GM23338 (cell line): ENCODE measurements at regions not wholly inside any gene's neighbourhood (a gene's known extent, or its start where the extent isn't known, plus 50 kb on each side); places are given as distances from the start of the nearest gene placed in this dataset.

Experiments used
- ATAC-seq: fragments of 200-7000 bp; cut with Tn5 transposase; 3 replicates; pipeline ENCODE4 v1.9.1; 2020
- DNase-seq: peaks from one replicate; pipeline ENCODE4 v3.0.0-alpha.2; 2015; ENCODE audit warnings: low spot score
- H2AFZ ChIP-seq: fragments of 200-600 bp; sonication (generic); 2 replicates; pipeline ENCODE4 v1.8.0; 2016; ENCODE audit warnings: antibody characterized with exemption, mild to moderate bottlenecking, moderate library complexity
- H3F3A ChIP-seq: fragments of 200-600 bp; sonication (generic); replicated peaks from 2 replicates; pipeline ENCODE4 v1.8.0; 2017; ENCODE audit warnings: antibody characterized with exemption, mixed run types, low read depth
- H3K27ac ChIP-seq: fragments of 200-600 bp; sonication (generic); 2 replicates; pipeline ENCODE4 v1.6.1; 2016; ENCODE audit warnings: low read depth
- H3K27me3 ChIP-seq: fragments of 200-600 bp; sonication (generic); 2 replicates; pipeline ENCODE4 v1.8.0; 2016; ENCODE audit warnings: mild to moderate bottlenecking, mixed run types, moderate library complexity; ENCODE audit not compliant: insufficient read depth
- H3K36me3 ChIP-seq: fragments of 200-600 bp; sonication (generic); 2 replicates; pipeline ENCODE4 v1.8.0; 2016; ENCODE audit warnings: mild to moderate bottlenecking; ENCODE audit not compliant: insufficient read depth
- H3K4me1 ChIP-seq: fragments of 200-600 bp; sonication (generic); 2 replicates; pipeline ENCODE4 v1.8.0; 2016; ENCODE audit warnings: mild to moderate bottlenecking, moderate library complexity; ENCODE audit not compliant: insufficient read depth
- H3K4me2 ChIP-seq: fragments of 200-600 bp; sonication (generic); 2 replicates; pipeline ENCODE4 v1.7.1; 2017; ENCODE audit warnings: mixed run types
- H3K4me3 ChIP-seq: fragments of 200-600 bp; sonication (generic); 2 replicates; pipeline ENCODE4 v1.6.1; 2016; ENCODE audit warnings: mixed run types
- H3K79me2 ChIP-seq: fragments of 200-600 bp; sonication (generic); replicated peaks from 2 replicates; pipeline ENCODE4 v1.8.0; 2017; ENCODE audit warnings: mild to moderate bottlenecking; ENCODE audit not compliant: insufficient read depth
- H3K9me2 ChIP-seq: fragments of 200-600 bp; sonication (generic); 2 replicates; pipeline ENCODE4 v1.8.0; 2017; ENCODE audit not compliant: insufficient read depth
- H4K20me1 ChIP-seq: fragments of 200-600 bp; sonication (generic); replicated peaks from 2 replicates; pipeline ENCODE4 v1.8.0; 2017; ENCODE audit warnings: mild to moderate bottlenecking; ENCODE audit not compliant: insufficient read depth
- H3K27ac Mint-ChIP-seq: 2 replicates; pipeline ENCODE4 v1.8.0; 2020; ENCODE audit warnings: inconsistent platforms, mild to moderate bottlenecking, moderate library complexity, mixed read lengths
- H3K27me3 Mint-ChIP-seq: 3 replicates; pipeline ENCODE4 v1.8.0; 2022; ENCODE audit warnings: low read depth, mild to moderate bottlenecking, moderate library complexity, mixed read lengths, inconsistent platforms; ENCODE audit not compliant: insufficient read depth, poor library complexity
- H3K36me3 Mint-ChIP-seq: 3 replicates; pipeline ENCODE4 v1.8.0; 2021; ENCODE audit warnings: low read depth, mild to moderate bottlenecking, inconsistent platforms, moderate library complexity, mixed read lengths
- H3K4me1 Mint-ChIP-seq: 3 replicates; pipeline ENCODE4 v1.8.0; 2020; ENCODE audit warnings: mild to moderate bottlenecking, inconsistent platforms, mixed read lengths
- H3K4me3 Mint-ChIP-seq: 3 replicates; pipeline ENCODE4 v1.8.0; 2021; ENCODE audit warnings: moderate library complexity, mild to moderate bottlenecking, inconsistent platforms, mixed read lengths
- H3K9me3 Mint-ChIP-seq: 3 replicates; pipeline ENCODE4 v1.8.0; 2020; ENCODE audit warnings: moderate library complexity, mild to moderate bottlenecking, inconsistent platforms, mixed read lengths
- CREB1 ChIP-seq: fragments of 250-450 bp; sonication (Bioruptor Pico); IDR thresholded peaks from 2 replicates; pipeline ENCODE4 v1.5.0; 2020; ENCODE audit warnings: low read depth, mild to moderate bottlenecking, moderate library complexity
- ETS1 ChIP-seq: IDR thresholded peaks from 2 replicates; pipeline ENCODE4 v1.6.1; 2016; ENCODE audit warnings: antibody characterized with exemption
- EZH2 ChIP-seq: fragments of 200-600 bp; sonication (generic); IDR thresholded peaks from one replicate; pipeline ENCODE4 v1.8.0; 2017; ENCODE audit warnings: antibody characterized with exemption, mild to moderate bottlenecking, low read depth; ENCODE audit not compliant: unreplicated experiment
- EZH2phosphoT487 ChIP-seq: fragments of 200-600 bp; sonication (generic); IDR thresholded peaks from one replicate; pipeline ENCODE4 v1.8.1; 2018; ENCODE audit warnings: antibody characterized with exemption; ENCODE audit not compliant: unreplicated experiment
- JUNB ChIP-seq: IDR thresholded peaks from one replicate; pipeline ENCODE4 v1.6.1; 2016; ENCODE audit warnings: antibody characterized with exemption; ENCODE audit not compliant: unreplicated experiment
- NANOG ChIP-seq: IDR thresholded peaks from 2 replicates; pipeline ENCODE4 v1.6.1; 2016; ENCODE audit warnings: antibody characterized with exemption, borderline replicate concordance
- POLR2AphosphoS5 ChIP-seq: IDR thresholded peaks from 2 replicates; pipeline ENCODE4 v1.6.1; 2016; ENCODE audit warnings: antibody characterized with exemption, low read depth
- STAT1 ChIP-seq: IDR thresholded peaks from one replicate; pipeline ENCODE4 v1.6.1; 2016; ENCODE audit warnings: antibody characterized with exemption; ENCODE audit not compliant: unreplicated experiment
- ZNF114 ChIP-seq: fragments of 250-450 bp; sonication (Bioruptor Pico); IDR thresholded peaks from 2 replicates; pipeline ENCODE4 v1.5.0; 2020; ENCODE audit warnings: mild to moderate bottlenecking, moderate library complexity
- ZNF331 ChIP-seq: fragments of 250-450 bp; sonication (Bioruptor Pico); IDR thresholded peaks from 2 replicates; pipeline ENCODE4 v1.5.0; 2020; ENCODE audit warnings: low read depth, mild to moderate bottlenecking, moderate library complexity
- ZNF462 ChIP-seq: fragments of 250-450 bp; sonication (Bioruptor Pico); IDR thresholded peaks from 2 replicates; pipeline ENCODE4 v1.5.0; 2020; ENCODE audit warnings: mild to moderate bottlenecking, moderate library complexity
- TF ChIP-seq, protein P1 (sequence below): IDR thresholded peaks from one replicate; pipeline ENCODE4 v1.6.1; 2018; ENCODE audit warnings: antibody characterized with exemption; ENCODE audit not compliant: unreplicated experiment
- TF ChIP-seq, protein P2 (sequence below), 2 experiments: fragments of 200-600 bp in 1 of 2; sonication (generic) in 1 of 2; conservative IDR thresholded peaks; 2 replicates each; pipeline versions ENCODE4 v1.5.1 to v1.6.1; 2016 to 2017; ENCODE audit warnings: antibody characterized with exemption in 2 of 2, low read depth in 2 of 2, mild to moderate bottlenecking in 2 of 2, moderate library complexity in 1 of 2

DNA sequence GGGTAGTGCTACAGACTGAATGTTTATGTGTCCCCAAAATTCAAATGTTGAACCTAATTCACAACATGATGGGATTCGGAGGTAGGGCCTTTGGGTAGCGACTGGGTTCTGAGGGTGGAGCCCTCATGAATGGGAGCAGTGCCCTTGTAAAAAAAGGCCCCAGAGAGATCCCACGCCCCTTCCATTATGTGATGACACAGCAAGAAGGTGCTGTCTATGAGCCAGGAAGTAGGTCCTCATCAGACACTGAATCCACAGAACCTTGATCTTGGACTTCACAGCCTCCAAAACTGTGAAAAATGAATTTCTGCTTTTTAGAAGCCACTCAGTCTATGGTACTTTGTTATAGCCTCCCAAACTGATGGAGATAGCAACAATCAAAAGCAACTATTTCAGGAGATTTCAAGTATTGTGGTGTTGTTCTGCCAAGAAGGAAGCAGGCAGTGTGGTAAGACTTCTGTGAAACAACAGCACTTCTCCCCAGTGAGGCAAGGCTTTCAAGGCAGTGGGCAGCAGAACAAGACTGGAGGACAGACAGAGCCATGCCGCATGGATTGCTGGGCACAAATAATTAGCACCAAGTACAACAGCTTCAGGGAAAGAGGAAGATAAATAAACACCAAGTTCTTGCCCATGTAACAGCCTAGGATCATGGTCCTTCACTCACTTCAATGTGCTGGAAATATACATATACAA lies 76.1 kb downstream of the OR2K2 start:
- Histone ChIP-seq H3F3A (no peaks in the 10 kb centered on the region), H3K9me2 (0 out of 2 replicates have a peak, but pooled peaks cover 4% of the 10 kb centered on the region), H2AFZ (no peak overlapping the region), H3K4me3 (no peak overlapping the region), H3K36me3 (no peaks in the 10 kb centered on the region), H4K20me1 (no peaks in the 10 kb centered on the region), H3K79me2 (no peaks in the 10 kb centered on the region), H3K4me1 (peaks cover 18% of the 10 kb centered on the region), H3K27ac (no peak overlapping the region), H3K27me3 (no peaks in the 10 kb centered on the region), H3K4me2 (no peak overlapping the region)
- no peak overlapping the region for H3K27ac Mint-ChIP-seq
- H3K36me3 Mint-ChIP-seq: no peaks in the 10 kb centered on the region
- DNase-seq (no peak), ATAC-seq (no peak)
- H3K4me1 Mint-ChIP-seq: peaks cover 23% of the 10 kb centered on the region
- H3K9me3 Mint-ChIP-seq: no peaks in the 10 kb centered on the region
- no peak overlapping the region for H3K4me3 Mint-ChIP-seq
- no peaks in the 10 kb centered on the region for H3K27me3 Mint-ChIP-seq
- TF ChIP-seq NANOG (no peak), EZH2 (no peak), ETS1 (no peak), CREB1 (CRISPR knock-in tag) (no peak), ZNF462 (CRISPR knock-in tag) (no peak), ZNF114 (CRISPR knock-in tag) (no peak), POLR2AphosphoS5 (no peak), EZH2phosphoT487 (no peak), STAT1 (no peak), ZNF331 (CRISPR knock-in tag) (no peak), JUNB (no peak)
- TF ChIP-seq, protein P1, sequence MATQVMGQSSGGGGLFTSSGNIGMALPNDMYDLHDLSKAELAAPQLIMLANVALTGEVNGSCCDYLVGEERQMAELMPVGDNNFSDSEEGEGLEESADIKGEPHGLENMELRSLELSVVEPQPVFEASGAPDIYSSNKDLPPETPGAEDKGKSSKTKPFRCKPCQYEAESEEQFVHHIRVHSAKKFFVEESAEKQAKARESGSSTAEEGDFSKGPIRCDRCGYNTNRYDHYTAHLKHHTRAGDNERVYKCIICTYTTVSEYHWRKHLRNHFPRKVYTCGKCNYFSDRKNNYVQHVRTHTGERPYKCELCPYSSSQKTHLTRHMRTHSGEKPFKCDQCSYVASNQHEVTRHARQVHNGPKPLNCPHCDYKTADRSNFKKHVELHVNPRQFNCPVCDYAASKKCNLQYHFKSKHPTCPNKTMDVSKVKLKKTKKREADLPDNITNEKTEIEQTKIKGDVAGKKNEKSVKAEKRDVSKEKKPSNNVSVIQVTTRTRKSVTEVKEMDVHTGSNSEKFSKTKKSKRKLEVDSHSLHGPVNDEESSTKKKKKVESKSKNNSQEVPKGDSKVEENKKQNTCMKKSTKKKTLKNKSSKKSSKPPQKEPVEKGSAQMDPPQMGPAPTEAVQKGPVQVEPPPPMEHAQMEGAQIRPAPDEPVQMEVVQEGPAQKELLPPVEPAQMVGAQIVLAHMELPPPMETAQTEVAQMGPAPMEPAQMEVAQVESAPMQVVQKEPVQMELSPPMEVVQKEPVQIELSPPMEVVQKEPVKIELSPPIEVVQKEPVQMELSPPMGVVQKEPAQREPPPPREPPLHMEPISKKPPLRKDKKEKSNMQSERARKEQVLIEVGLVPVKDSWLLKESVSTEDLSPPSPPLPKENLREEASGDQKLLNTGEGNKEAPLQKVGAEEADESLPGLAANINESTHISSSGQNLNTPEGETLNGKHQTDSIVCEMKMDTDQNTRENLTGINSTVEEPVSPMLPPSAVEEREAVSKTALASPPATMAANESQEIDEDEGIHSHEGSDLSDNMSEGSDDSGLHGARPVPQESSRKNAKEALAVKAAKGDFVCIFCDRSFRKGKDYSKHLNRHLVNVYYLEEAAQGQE: no peak
- TF ChIP-seq, protein P2, sequence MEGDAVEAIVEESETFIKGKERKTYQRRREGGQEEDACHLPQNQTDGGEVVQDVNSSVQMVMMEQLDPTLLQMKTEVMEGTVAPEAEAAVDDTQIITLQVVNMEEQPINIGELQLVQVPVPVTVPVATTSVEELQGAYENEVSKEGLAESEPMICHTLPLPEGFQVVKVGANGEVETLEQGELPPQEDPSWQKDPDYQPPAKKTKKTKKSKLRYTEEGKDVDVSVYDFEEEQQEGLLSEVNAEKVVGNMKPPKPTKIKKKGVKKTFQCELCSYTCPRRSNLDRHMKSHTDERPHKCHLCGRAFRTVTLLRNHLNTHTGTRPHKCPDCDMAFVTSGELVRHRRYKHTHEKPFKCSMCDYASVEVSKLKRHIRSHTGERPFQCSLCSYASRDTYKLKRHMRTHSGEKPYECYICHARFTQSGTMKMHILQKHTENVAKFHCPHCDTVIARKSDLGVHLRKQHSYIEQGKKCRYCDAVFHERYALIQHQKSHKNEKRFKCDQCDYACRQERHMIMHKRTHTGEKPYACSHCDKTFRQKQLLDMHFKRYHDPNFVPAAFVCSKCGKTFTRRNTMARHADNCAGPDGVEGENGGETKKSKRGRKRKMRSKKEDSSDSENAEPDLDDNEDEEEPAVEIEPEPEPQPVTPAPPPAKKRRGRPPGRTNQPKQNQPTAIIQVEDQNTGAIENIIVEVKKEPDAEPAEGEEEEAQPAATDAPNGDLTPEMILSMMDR (conservative IDR thresholded peaks at IDR 0.05; ENCODE audit: low read depth in 2 of 2): no peak
